ENCODE measurements at regions not wholly inside any gene's neighbourhood (a gene's known extent, or its start where the extent isn't known, plus 50 kb on each side); places are given as distances from the start of the nearest gene placed in this dataset.

DNA sequence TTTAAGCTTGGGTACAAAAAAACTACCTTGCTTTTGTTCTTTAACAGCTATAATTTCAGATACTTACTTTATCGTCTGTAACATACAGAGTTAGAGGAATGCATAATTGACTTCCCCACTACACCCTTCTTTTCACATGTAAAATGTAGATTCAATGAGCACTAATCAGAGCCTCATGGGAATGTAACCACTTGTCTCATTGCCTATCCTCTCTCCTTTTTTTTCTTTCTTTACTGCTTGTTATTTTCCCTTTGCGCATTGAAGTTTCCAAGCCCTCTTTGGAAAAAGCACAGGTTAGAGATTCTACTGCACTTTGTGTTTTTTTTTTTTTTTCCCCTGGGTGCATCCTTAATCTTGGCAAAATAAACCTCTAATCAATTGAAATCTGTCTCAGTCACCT, 965.1 kb upstream of the PABPC4L start:
- Histone ChIP-seq H3K4me3 (replicated peaks in 1 of 2; ENCODE audit: low read depth in 1 of 2, low read length in 2 of 2) (no peak overlapping the region), H3K27me3 (ENCODE audit: insufficient read depth, low read length) (no peaks in the 10 kb centered on the region), H3K9ac (ENCODE audit: low read length) (no peak overlapping the region), H3K9me3 (ENCODE audit: control insufficient read depth in 1 of 2, insufficient read depth in 1 of 2, low read depth in 1 of 2, low read length in 2 of 2) (no peaks in the 10 kb centered on the region), H3K36me3 (ENCODE audit: control insufficient read depth in 1 of 2, insufficient read depth in 2 of 2, low read length in 2 of 2) (no peaks in the 10 kb centered on the region), H3K79me2 (ENCODE audit: insufficient read depth, low read length) (no peaks in the 10 kb centered on the region), H3K27ac (ENCODE audit: low read depth, low read length) (no peak overlapping the region), H3K4me2 (ENCODE audit: low read length) (no peak overlapping the region), H3K9me2 (ENCODE audit: insufficient read depth) (no peaks in the 10 kb centered on the region), H3K4me1 (ENCODE audit: control insufficient read depth in 1 of 2, insufficient read depth in 2 of 2, low read length in 2 of 2) (no peaks in the 10 kb centered on the region), H4K20me1 (ENCODE audit: insufficient read depth) (no peaks in the 10 kb centered on the region; the same call in 1 of the 2 replicates), H2AFZ (ENCODE audit: low read depth, low read length, poor library complexity, severe bottlenecking) (no peak overlapping the region)
- intact Hi-C loops (cut with micrococcal nuclease), result no loop called here
- ATAC-seq (no peak), DNase-seq (ENCODE audit: low read depth, low spot score) (no peak)
- BruUV-seq (replicated peaks), result no TSS peak
- CTCF ChIA-PET, result no interaction called here
- RAD21 ChIA-PET (ENCODE audit: low non-redundant PET in 1 of 2, low total read pairs in 2 of 2, uncharacterized antibody in 2 of 2, unreplicated experiment in 2 of 2), result no interaction called here
- TF ChIP-seq EZH2 (IDR thresholded peaks at IDR 0.05), result no peak
- POLR2A ChIA-PET, result no interaction called here

DNA sequence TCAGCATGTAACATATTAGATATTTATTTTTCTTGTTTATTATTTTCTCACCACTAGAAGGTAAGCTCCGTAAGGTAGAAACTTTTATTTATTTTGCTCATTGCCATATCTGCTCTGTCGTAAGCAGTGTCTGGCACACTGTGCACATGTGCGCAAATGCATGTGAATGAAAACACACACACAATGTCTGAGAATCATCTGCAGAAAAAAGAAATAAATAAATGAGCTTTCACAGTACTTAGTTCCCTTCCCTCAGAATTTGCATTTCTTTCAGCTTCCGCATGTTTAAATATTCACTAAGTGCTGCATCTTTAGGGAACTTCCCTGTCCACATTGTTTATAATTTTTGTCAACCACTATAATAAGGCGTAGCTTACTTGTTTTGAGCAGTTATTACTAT, 963.0 kb upstream of the PABPC4L start:
- RAD21 ChIA-PET (ENCODE audit: low non-redundant PET in 1 of 2, low total read pairs in 2 of 2, uncharacterized antibody in 2 of 2, unreplicated experiment in 2 of 2), result no interaction called here
- POLR2A ChIA-PET, result no interaction called here
- H3K4me3 ChIP-seq (replicated peaks in 1 of 2; ENCODE audit: low read depth in 1 of 2, low read length in 2 of 2), result no peak overlapping the region
- no peaks in the 10 kb centered on the region for H3K79me2 ChIP-seq (ENCODE audit: insufficient read depth, low read length)
- H4K20me1 ChIP-seq (ENCODE audit: insufficient read depth), result no peaks in the 10 kb centered on the region; the same call in 1 of the 2 replicates
- no peak overlapping the region for H3K9ac ChIP-seq (ENCODE audit: low read length)
- no peak overlapping the region for H3K4me2 ChIP-seq (ENCODE audit: low read length)
- no peaks in the 10 kb centered on the region for H3K9me3 ChIP-seq (ENCODE audit: control insufficient read depth in 1 of 2, insufficient read depth in 1 of 2, low read depth in 1 of 2, low read length in 2 of 2)
- no TSS peak for BruUV-seq (replicated peaks)
- ATAC-seq, result no peak
- DNase-seq (ENCODE audit: low read depth, low spot score), result no peak
- H3K9me2 ChIP-seq (ENCODE audit: insufficient read depth), result no peaks in the 10 kb centered on the region
- no peaks in the 10 kb centered on the region for H3K36me3 ChIP-seq (ENCODE audit: control insufficient read depth in 1 of 2, insufficient read depth in 2 of 2, low read length in 2 of 2)
- CTCF ChIA-PET, result no interaction called here
- H2AFZ ChIP-seq (ENCODE audit: low read depth, low read length, poor library complexity, severe bottlenecking), result no peak overlapping the region
- H3K27ac ChIP-seq (ENCODE audit: low read depth, low read length), result no peak overlapping the region
- no peaks in the 10 kb centered on the region for H3K27me3 ChIP-seq (ENCODE audit: insufficient read depth, low read length)
- TF ChIP-seq EGR1 (IDR thresholded peaks at IDR 0.05; ENCODE audit: low read depth) (no peak), POLR2AphosphoS5 (IDR thresholded peaks at IDR 0.05; ENCODE audit: low read depth, low read length) (no peak), ELF1 (IDR thresholded peaks at IDR 0.05; ENCODE audit: borderline replicate concordance, low read depth) (no peak), JUND (IDR thresholded peaks at IDR 0.05) (no peak), POLR2A (IDR thresholded peaks at IDR 0.05; ENCODE audit: borderline replicate concordance, extremely low read depth, insufficient read depth, insufficient read length) (no peak), SRF (IDR thresholded peaks at IDR 0.05; ENCODE audit: low read depth) (no peak), TCF7L2 (IDR thresholded peaks at IDR 0.05; ENCODE audit: borderline replicate concordance, extremely low read depth, insufficient read depth, insufficient read length) (no peak)
- TF ChIP-seq, protein P1, sequence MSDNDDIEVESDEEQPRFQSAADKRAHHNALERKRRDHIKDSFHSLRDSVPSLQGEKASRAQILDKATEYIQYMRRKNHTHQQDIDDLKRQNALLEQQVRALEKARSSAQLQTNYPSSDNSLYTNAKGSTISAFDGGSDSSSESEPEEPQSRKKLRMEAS (IDR thresholded peaks at IDR 0.05), result no peak
- TF ChIP-seq, protein P2, sequence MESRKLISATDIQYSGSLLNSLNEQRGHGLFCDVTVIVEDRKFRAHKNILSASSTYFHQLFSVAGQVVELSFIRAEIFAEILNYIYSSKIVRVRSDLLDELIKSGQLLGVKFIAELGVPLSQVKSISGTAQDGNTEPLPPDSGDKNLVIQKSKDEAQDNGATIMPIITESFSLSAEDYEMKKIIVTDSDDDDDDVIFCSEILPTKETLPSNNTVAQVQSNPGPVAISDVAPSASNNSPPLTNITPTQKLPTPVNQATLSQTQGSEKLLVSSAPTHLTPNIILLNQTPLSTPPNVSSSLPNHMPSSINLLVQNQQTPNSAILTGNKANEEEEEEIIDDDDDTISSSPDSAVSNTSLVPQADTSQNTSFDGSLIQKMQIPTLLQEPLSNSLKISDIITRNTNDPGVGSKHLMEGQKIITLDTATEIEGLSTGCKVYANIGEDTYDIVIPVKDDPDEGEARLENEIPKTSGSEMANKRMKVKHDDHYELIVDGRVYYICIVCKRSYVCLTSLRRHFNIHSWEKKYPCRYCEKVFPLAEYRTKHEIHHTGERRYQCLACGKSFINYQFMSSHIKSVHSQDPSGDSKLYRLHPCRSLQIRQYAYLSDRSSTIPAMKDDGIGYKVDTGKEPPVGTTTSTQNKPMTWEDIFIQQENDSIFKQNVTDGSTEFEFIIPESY (IDR thresholded peaks at IDR 0.05; ENCODE audit: extremely low read depth, insufficient replicate concordance, low read length), result no peak
- TF ChIP-seq, protein P3, sequence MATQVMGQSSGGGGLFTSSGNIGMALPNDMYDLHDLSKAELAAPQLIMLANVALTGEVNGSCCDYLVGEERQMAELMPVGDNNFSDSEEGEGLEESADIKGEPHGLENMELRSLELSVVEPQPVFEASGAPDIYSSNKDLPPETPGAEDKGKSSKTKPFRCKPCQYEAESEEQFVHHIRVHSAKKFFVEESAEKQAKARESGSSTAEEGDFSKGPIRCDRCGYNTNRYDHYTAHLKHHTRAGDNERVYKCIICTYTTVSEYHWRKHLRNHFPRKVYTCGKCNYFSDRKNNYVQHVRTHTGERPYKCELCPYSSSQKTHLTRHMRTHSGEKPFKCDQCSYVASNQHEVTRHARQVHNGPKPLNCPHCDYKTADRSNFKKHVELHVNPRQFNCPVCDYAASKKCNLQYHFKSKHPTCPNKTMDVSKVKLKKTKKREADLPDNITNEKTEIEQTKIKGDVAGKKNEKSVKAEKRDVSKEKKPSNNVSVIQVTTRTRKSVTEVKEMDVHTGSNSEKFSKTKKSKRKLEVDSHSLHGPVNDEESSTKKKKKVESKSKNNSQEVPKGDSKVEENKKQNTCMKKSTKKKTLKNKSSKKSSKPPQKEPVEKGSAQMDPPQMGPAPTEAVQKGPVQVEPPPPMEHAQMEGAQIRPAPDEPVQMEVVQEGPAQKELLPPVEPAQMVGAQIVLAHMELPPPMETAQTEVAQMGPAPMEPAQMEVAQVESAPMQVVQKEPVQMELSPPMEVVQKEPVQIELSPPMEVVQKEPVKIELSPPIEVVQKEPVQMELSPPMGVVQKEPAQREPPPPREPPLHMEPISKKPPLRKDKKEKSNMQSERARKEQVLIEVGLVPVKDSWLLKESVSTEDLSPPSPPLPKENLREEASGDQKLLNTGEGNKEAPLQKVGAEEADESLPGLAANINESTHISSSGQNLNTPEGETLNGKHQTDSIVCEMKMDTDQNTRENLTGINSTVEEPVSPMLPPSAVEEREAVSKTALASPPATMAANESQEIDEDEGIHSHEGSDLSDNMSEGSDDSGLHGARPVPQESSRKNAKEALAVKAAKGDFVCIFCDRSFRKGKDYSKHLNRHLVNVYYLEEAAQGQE (IDR thresholded peaks at IDR 0.05; ENCODE audit: low read depth), result no peak
- intact Hi-C loops (cut with micrococcal nuclease), result no loop called here
- H3K4me1 ChIP-seq (ENCODE audit: control insufficient read depth in 1 of 2, insufficient read depth in 2 of 2, low read length in 2 of 2), result no peaks in the 10 kb centered on the region

Data from HCT116 (cell line).